HK-2 (cell line): ENCODE measurements at regions not wholly inside any gene's neighbourhood (a gene's known extent, or its start where the extent isn't known, plus 50 kb on each side); places are given as distances from the start of the nearest gene placed in this dataset.
"Not testable (repeated sequence)": the region's sequence is repeated elsewhere in the genome, so short reads cannot be mapped to it uniquely, and the experiment has no call there.

Experiments used
- DNase-seq: peaks from one replicate; pipeline ENCODE4 v3.0.0-alpha.2; 2018; ENCODE audit not compliant: unreplicated experiment

DNA sequence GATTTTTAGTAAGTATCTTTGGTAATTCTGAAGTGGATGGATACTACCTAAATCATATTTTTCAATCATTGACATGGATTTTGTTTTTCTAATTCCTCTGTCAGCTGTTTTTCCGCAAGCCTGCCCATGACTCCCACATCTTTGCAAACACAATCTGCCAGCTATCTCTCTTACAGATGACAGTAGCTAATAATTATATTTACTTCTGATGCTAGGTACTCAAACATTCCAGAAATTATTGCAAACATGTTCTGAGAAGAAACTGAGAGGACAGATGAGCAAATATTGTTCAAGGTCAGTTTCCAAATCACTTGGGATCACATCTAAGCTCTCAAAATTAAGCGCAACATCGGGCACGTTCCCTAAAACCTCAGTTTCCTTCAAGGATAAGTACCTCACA is 270.0 kb upstream of the CDH19 start:
- DNase-seq, result no peak

DNA sequence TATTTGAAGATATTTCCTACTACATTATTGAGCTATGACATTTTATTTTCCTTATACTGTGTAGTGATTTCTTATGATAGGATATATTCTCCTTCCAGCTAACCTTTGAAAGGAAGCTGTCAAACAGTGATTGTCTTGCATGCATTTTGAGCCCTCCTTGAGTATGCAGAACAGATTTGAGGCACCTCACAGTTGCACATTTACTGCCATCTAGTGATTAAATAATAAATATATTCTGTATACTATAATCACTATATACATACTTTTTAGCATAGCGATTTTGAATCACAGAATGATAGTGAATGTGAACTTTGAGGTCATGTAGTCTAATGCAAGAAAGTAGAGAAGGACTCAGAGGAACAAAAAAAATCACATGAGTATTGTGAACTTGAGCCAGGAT is 268.4 kb upstream of the CDH19 start:
- DNase-seq, result no peak

DNA sequence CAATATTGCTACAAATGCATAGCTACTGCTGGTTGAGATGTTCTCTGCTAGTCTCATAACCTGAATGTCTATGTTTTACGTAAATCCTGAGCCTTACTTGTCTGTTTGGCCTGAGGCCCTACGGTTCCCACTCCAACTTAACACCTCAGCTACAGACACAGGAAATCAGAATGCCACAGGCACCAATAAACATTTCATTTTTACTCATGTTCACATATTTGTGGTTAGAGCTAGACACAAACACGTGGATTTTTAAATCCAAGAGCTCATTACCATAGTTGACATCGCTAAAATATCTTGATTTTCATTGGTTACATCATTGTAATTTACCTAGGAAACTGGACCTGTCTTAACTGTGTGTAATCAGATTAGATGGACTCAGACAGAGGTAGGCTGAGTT is 263.8 kb upstream of the CDH19 start:
- no peak for DNase-seq

DNA sequence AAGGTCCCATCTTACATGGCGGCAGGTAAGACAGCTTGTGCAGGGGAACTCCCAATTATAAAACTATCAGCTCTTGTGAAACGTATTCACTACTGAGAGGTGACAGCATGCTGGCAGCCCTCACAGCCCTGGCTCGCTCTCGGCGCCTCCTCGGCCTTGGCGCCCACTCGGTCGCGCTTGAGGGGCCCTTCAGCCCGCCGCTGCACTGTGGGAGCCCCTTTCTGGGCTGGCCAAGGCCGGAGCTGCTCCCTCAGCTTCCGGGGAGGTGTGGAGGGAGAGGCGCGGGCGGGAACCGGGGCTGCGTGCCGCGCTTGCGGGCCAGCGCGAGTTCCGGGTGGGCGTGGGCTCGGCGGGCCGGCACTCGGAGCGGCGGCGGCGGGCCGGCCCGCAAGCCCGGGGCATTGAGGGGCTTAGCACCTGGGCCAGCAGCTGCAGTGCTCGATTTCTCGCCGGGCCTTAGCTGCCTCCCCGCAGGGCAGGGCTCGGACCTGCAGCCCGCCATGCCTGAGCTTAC is 262.6 kb upstream of the CDH19 start:
- DNase-seq, result not testable (repeated sequence)

DNA sequence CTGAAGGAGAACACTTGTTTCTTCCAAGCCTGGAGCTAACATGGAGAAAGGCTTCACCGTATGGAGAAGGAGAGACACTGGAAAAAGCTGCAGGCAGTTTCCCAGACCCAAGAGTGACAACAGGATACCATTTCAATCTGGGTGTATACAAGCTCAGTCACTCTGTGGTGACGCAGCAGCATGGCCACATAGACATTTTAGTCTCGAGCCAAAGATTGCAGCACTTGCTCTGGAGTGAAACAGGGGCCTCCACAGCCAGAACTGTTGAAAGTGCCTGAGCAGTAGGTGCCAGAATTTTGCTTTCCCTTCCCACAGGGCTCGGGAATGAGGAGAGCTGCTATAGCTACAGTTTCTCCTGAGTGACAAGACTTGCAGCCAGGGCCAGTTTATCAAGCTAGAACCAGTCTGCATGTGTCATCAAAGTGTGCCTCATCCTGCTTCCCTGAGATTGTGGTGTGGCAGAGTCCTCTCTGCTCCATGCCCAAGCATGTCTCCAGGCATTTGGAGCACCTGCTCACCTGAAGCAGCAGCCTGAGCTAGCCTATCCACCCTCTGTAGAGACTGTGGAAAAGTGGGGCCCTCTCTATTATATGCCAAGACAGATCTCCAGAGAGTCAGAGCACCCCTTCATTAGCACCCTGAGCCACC is 234.6 kb upstream of the CDH19 start:
- no peak for DNase-seq

DNA sequence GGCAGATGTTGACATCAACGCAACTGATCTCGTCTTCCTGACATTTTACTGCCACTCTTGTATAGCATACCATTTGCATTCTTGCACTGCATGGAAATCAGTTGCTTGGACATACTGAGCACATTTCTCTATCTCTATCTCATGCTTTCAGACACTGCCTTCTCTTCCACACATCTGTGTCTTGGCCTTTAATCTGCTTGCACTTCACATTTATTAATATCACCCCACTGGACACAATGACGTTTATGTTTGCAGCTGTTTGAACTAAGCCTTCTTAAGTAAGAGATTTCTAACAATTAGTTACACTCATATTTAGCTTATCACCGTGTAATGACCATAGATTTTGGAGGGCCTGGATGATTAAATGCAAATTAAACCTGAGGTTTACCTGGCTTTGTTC is 229.8 kb upstream of the CDH19 start:
- DNase-seq, result no peak

DNA sequence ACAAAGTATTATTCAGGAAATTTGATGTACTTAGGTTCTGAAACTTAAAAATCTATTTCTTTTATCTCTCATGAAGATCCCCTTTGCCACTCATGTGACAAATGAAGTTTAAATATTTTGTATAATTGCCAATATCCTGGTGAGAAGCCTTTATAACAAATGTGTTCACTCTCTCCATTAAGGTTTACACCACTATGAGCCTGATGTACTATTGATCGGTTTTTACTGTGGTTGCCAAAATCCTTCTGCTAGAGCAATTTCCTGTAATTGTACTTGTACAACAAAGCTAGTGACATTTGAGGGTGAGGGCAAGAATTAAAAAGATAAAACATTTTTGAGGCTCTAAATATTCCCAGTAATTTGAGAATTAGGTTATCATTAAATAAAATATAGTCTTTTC is 222.3 kb upstream of the CDH19 start:
- DNase-seq, result no peak

DNA sequence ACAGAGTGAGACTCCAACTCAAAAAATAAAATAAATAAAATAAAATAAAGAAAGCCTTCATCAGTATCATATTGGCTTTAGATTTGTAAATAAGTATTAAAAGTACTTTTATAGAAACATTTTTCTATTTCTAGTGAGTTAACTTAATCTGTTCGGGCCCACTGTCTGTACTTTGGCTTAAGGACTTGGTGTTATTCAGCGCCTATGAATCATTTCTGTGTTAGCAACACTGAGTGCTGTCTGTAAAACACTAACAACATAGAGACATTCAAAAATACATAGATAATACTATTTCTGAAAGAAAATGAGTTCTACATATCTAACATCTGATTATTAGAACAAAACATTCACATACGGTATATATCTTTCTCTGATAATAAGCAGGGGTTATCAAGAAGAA is 221.5 kb upstream of the CDH19 start:
- DNase-seq, result no peak

DNA sequence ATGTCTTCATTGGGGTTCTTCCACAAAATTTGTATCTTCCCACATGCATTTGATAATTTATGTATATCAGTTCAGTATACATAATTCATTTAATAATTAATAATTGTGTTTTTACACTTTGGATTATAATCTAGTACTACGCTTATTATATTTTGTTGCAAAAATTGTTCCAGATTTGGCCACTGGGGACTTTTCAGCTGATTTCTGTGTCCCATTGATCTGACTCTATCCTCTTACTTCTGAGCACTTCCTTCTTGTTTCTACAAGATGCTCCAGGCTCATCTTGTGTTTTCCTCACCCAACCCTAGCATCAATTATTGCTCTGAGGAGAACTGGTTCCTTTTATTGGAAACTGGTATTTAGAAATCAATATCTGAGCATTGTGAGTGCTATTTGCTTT is 215.3 kb upstream of the CDH19 start:
- DNase-seq, result no peak

DNA sequence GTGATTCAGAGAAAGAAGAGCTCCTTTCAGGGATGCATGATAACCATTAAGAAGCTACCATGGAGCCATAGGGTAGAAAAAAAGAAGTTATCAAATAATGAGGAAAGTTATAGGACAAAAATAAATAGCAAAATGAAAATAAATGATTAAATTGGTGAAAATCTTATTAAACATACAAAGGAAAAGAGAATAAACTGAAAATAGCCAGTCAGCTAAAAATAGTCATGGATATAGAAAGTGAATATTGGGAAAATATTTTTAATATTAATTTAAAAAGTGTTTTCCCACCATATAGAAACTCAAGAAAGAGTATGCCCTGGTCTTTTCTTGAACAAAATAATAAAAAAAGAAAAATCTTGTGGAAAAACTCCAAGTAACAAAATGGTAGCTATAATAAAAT is 209.2 kb upstream of the CDH19 start:
- no peak for DNase-seq

DNA sequence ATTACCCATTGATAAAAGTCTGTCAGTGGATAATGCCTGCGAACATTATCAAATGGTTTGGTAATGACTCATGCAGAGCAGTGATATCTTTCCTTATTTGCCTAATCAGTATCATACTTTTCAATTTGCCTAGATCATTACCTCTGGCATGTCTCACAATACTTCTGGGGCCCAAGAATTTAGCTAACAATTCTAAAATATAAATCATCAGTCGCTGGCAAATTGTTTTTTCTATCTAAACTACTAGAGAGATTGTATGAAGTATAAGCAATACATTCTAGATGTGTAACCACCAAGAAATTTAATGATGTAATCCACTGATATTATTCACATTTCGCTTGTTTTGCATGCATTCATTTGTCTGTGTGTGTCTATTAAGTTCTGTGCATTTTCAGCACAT is 191.2 kb upstream of the CDH19 start:
- no peak for DNase-seq

DNA sequence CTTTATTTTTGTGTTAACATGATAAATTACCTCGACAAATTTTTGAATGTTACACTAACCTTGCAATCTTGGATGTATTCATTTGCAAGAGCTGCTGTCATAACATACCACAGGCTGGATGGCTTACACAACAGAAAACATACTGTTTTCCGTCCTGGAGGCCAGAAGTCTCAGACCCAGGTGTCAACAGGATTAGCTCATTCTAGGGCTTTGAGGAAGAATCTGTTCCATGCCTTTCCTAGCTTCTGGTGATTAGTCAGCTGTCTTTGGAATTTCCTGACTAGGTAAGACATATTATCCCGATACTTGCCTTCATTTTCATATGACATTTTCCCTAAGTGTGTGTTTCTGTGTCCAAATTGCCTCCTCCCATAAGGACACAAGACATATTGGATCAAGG is 188.6 kb upstream of the CDH19 start:
- DNase-seq, result no peak

DNA sequence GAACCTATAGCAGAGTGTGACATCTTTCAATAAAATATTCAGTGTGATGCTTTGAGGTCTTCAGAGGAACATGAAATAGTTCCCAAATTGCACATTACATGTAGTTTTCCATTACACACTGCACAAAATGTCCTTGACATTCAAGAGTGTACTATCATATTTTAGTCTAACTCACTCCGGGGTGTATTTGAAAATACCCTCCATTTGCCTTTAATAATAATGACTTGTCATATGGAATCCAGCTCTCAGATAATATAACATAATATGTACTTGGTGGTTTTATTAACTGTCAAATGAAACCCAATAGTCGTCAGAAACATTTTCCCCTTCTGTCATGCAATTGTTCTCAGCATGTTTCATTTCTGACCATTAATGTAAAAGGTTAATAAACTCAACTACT is 176.7 kb upstream of the CDH19 start:
- DNase-seq, result no peak

DNA sequence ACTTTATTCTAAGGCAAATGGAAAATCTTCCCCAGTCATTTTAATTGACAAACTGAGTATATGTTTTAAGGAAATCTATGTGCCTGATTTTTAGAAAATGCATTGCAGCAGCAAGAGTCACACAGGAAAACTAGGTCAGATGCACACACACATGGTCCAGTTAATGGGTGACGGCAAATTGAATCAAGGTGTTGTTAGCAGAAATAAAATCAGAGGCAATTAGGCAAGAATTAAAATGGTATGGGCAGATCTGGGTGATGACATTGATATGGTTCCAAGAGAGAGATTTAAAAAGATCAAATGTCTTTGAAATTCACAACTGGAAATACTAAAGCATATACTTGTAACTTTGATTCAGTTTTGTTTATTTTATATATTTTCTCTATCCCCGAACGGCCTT is 174.2 kb upstream of the CDH19 start:
- DNase-seq, result no peak

DNA sequence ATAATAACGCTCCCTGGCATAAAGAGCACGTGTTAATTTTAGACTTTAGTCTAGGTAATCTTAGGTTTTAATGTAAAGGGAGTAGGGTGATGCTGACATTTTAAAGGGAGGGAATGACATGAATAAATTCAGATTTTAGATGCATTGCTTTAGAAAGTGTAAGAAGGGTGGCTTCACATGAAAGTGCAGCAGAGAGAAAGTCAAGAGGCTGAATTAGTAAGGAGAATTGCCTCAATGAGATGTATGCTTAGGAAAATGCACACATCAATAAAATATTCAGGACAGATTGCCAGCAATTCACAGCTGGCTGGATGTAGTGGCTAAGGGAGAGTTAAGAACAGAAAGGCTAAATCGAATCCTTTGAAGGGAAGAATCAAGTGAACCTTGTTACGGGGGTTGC is 165.5 kb upstream of the CDH19 start:
- no peak for DNase-seq

DNA sequence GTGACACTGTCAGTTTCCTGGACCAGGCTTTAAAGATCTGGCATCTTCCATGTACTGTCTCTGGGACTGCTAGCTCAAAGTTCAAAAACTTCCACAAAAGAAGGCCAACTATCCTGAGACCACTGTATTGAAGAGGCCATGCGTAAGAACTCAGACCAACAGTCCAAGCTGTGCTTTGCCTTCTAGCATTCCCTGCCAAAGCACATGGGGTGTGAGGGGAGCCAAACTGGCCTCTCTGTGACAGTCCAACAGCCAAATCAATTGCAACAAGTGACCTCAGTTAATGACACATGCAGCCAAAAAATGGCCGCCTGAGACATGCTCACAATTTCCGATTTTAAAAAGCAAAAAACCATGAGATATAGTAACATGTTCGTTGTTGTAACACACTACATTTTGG is 160.3 kb upstream of the CDH19 start:
- no peak for DNase-seq

DNA sequence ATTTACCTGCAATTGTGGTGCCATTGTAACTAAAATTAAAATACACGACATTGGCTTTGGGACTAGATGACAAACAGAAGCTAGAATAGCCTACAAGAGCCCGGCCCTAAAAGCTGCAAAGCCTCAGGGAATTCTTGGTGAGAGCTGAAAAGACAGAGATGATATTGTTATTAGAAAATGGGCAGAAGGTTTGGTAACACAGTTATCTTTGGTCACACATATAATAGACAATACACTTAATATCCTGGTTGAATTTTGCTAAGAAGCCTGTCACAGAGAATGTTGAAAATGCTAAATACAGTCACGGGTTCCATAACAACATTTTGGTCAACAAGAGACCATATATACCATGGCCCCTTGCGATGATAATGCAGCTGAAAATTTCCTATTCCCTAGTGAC is 157.3 kb upstream of the CDH19 start:
- no peak for DNase-seq

DNA sequence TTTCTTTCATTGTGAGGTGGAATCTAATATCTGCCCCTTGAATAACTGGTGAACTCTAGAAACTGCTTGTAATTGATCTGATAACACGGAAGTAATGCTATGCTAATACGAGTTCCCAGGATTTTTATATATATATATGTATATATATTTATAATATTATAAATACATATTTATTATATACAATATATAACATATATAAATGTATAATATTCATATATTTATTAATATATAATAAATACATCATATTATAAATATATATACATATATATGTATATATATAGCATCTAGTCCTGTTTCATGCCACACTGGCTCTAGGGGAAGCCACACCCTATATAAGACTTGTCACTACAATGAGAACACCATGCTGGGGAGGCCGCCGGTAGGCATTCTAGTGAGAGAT is 156.7 kb upstream of the CDH19 start:
- no peak for DNase-seq

DNA sequence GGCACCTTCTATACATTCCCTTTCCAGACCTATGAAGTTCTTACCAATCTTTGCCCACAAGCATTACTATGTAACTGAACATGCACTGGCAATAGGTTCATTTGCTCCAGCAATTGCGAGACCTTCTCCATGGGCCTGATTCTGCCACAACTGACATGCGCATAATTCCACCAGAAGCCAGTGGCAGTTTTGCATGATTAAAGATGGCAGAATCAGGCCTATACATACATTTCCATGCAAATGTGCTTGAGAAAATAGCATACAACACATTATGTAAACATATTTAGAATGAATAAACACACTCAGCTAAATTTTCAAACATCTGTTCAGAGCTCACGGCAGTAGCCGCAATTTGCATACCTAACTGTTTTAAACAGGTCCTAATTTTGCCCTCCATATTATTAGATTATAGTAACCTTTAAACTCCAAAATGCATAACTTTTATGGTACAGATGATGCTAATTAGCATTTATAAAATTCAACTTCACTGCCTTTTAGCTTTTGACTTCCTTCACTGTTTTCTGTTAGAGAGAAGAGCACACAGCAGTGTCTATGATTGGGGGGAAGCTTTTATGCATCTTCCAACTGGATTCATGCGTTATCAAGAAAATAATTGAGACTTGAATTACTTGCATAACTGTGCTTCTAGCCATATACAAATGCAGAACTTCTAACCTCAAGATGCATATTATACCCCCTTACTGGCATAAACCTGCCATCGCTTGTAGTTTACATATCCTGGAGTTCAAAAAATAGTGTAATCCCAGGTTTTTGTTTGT is 155.3 kb upstream of the CDH19 start:
- no peak for DNase-seq

DNA sequence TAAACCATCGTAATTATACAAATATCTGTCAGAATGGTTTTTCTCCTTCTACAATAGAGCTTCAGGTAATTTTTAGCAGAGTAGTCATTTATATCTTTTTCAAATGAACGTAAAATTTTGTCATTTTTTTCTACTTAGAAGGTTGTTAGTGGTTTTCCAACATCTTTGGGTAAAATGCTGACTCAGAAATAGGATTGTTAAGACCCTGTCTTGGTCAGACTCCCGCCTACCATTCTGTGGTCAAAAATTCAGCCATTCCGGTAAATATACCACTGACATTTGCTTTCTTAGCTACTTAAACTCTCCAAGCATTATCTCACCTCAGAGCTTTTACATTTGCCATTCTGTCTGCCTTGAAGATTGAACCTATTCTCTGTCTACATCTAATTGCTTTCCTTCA is 154.1 kb upstream of the CDH19 start:
- DNase-seq, result no peak

DNA sequence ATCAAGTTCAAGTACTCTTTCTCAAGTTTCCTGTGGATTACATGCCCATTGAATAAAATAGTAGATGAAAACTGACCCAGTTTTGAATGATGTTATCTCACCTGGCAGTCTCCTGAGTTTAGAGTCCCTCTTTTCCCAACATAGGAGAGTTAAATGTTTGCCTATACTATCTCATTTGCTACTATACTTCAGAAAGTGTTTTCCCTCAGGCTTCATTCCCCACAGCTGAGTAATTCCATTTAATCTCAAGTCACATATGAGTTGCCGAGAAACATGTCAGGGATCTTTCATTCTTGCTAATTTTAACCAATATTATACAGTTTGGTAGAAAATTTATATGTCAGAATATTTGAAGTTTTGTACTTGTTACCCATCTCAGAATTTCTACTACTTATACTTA is 150.4 kb upstream of the CDH19 start:
- DNase-seq, result no peak

DNA sequence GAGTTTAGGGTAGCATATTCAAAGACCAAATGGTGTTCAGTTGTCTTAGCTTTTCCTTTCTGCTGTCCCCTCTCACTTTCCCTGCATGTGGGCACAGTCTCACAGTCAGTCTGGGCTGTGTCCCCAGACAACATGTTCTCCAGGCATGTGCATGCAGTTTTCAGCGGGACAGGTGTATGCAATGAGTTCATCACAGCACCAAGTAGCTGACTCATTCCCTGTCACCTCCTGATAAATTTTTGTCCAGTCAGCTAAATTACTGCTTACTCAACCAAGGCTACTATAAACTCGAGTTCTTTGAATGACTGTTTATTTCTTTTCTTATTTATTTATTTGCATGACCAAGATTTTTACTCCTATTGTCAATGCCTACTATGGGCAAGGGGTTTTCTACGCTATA is 148.8 kb upstream of the CDH19 start:
- DNase-seq, result no peak

DNA sequence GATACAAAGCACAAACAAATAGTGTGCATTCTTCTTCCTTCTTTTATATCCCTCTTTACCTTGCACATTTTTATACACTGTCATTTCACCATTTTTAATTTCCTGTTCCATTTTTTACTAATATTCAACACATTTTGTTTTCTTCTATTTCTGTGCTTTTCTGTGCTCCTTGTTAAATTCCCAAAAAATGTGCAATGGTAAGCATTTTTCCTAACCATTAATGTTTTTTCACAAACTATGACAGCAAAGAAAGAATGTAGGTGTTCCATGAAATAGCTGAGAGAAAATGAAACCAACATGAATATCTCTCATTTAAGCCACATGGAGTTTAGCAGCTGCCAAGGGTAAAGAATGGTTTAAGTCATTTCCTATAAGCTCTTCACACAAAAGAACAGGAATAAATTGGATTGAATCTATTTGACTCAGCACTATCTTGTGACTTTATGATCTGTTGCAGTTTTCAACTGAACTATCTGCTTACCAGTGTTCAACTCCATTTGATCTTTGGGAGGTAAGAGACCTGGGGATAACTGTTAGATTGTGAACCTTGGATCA is 145.7 kb upstream of the CDH19 start:
- no peak for DNase-seq
